ENCODE measurements at regions not wholly inside any gene's neighbourhood (a gene's known extent, or its start where the extent isn't known, plus 50 kb on each side); places are given as distances from the start of the nearest gene placed in this dataset.

DNA sequence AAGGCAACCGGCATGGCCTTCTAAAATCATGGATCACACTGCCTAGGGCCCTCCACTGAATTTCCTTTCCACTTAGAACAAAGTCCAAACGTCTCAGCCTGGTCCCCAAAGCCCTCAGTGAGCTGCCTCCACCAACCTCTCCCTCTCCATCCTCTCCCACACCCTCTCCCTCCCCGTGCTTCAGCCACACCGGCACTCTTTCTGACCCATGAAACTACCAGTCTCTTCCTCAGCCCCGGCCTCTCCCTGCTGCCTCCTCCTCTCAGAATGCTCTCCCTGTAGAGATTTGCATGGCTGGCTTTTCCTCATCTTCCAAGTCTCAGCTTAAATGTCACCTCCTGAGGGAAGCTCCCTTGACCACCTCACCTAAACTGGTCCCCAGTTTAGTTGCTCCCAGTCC, 219.0 kb upstream of the ZMIZ1 start:
- DNase-seq = no peak

DNA sequence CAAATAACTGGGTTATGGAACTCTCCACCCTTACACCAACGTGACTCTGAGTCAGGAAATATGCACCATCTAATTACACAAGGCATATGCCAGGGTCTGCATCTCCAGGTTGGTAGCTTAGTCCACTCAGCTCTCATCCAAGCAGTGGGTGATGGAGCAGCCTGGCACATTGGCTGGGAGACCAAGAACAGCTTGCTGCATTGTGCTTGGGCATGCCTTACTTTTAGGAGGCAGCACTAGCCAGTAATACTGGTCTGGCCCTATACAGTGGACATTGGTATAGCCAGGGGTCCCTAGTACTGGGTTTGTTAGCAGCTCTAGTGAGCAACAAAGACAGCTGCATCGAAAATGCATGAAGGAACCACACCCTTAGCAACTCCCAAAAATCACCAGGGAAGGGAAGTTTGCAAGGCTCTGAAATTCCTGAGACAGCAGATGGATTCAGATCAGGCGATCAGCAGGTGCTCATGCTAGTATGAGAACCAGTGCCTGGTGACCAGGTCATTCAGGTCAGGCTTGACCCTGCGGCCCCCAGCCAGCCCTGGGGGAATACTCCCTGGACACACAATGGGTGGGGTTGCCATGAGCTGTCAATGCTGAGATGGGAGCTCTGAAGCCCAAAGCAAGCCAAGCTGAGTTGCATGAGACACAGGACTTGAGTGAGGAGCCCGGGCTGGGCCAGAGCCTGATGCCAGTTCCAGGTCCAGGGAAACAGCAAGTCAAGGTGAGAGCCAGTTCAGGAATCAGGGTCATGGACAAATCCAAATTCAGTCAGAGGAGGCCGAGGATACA, 217.9 kb upstream of the ZMIZ1 start:
- no peak for DNase-seq

DNA sequence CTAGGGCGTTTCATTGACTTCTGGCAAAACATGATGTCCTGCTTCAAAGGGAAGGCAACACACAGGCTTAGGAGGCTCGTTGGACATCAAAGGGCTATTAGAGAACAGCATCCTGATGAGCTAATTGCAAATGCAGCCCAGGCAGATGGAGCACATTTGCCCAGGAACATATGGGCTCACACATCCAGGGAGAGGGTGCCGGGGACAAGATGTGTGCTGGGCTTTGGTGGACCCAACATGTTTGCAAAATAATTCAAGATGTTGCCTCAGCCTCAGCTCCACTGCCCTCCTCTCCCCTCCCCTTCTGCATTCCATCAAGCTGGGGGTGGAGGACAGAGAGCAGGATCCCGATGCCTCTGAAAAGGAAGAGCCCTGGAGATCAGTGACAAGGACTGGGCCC, 217.1 kb upstream of the ZMIZ1 start:
- no peak for DNase-seq

DNA sequence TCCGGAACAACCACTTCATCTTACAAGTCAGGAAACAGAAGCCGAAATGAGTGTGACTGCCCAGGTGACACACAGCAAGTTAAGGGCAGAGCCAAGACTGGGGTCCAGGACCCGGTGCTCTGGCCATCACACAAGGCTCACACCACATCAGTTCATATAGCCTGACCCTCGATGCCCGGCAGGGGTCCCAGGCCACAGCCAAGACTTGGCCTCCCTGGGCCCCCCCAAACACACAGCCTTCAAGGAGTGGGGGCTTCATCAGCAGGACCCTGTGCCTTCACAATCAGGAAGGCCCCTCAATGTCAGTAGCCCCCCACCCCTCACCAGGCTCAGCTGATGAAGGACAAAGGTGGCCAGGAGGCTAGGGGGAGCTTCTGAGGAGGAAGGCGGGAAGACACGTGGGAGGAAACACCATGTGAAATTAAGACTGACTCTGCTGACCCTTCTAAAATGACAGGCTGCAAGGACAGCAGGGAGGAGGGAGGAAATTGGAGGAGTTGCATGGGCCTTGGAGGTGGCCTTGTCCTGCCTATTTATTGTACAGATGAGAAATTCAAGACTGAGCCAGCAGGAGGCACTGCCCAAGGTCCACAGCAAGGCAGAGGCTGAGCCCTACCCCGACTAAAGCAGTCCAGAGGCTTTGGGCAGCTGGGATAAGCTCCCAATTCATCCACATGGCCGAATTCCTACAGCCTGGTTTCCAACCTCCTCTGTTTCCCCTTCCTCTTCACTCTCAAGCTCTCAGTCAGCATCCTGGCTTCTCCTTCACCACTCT, 216.1 kb upstream of the ZMIZ1 start:
- no peak for DNase-seq

DNA sequence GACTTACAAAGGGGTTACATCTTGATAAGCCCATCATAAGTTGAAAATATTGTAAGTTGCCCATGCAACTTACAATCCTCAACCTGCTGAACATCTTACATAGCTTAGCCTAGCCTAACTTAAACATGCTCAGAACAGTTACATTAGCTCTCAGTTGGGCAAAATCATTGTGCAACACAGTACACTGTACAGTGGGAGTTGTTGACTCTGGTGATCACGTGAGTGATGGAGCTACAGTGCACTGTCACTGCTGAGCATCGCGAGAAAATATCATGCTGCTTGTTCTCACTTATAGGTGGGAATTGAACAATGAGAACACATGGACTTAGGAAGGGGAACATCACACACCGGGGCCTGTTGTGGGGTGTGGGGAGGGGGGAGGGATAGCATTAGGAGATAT, 214.9 kb upstream of the ZMIZ1 start:
- DNase-seq = no peak

DNA sequence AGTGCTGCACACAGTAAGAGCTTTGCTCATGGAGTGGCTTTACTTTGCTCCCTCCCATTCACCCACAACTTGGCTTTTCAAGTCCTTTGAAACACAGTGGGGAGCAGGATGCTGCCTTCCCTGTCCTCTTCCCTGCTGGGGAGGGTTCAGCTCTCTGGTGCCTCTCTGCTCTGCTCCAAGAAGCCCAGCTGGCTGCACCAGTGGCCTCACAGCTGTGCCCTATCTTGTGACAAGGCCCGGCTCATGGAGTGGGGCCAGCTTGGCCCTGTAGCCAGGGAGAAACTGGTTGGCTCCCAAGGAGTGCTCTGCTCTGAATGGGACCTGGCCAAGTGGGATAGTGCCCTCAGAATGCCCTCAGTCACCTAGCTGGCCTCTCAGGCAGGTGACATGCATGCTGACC, 212.3 kb upstream of the ZMIZ1 start:
- DNase-seq = no peak

DNA sequence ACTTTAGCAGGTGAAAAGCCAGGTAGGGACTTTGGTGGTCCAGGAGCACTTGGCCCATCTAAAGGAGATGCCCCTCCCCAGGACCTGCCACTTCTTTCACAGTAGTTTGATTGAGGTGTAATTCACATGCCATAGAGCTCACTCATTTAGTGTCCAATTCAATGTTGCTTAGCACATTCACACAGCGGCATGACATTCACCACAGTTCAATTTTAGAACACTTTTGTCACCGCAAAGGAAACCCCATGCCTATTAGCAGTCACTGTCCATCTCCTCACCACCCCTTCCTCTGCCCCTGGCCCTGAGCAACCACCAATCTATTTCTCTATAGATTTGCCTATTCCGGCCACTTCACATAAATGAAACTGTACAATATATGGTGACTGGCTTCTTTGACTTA, 211.6 kb upstream of the ZMIZ1 start:
- DNase-seq = no peak

DNA sequence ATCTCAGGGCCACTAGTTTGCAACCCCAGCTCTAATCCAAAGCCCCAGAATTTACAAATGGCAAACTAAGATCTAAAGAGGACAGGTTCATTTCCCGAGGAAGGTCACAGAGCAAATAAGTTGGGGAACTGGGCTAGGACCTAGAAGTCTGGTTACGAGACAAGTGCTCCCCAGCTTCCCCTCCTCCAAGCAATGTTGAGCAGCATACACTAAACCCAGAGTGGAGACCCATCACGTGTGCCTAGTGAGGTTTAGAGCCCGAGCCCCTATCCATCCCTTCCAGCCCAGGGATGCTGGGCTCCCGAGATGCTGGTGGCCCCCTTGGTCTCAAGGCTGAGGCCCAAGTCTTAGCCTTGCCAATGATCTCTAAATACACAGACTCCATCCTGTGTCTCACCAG, 209.5 kb upstream of the ZMIZ1 start:
- DNase-seq = no peak

DNA sequence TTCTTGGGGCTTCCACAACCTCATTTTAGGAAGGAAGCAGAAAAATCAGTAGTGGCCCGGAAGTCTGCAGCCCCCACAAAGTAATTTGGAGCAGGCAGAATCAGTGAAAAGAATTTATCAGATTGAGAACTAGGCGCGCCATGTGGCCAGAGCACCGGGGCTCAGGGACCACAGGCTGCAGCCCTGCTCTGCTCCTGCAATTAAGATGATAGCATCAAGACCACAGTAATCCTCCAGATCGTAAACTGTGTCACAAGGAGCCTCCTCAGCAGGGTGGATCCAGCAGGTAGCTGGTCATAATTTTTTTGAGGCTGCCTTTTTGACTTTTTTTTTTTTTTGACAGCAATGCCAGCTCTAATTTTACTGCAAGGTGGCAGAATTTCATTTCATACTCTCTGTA, 209.0 kb upstream of the ZMIZ1 start:
- no peak for DNase-seq

DNA sequence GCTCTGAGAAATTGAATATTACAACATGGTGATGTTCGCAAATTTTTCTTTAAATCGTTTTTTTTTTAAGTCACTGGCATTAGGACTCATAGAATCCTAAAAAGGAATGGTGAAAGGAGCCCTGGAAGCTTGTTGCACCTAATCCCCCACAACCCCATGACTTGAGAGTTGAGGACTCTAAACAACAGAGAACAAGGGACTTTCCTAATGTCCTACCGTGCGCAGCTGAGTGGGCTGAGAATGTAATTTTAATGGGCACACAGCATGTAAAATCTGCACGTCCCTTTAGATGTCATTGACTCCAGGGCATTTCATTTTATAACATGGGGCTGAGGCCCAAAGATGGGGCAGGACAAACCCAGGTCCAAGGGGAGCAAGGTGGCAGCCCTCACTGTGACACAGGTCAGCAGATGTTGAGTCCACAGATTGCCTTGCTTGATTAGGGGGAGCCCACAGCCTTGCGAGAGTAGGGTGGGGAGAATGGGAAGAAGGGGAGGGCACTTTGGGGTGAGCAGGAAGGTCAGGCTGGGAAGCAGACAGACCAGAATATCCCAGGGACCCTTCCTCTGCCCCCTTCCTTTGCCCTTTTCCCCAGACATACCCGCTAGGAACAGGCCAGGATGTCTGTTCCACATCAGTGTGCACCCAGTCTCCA, 208.4 kb upstream of the ZMIZ1 start:
- DNase-seq = peak; percentile 2

DNA sequence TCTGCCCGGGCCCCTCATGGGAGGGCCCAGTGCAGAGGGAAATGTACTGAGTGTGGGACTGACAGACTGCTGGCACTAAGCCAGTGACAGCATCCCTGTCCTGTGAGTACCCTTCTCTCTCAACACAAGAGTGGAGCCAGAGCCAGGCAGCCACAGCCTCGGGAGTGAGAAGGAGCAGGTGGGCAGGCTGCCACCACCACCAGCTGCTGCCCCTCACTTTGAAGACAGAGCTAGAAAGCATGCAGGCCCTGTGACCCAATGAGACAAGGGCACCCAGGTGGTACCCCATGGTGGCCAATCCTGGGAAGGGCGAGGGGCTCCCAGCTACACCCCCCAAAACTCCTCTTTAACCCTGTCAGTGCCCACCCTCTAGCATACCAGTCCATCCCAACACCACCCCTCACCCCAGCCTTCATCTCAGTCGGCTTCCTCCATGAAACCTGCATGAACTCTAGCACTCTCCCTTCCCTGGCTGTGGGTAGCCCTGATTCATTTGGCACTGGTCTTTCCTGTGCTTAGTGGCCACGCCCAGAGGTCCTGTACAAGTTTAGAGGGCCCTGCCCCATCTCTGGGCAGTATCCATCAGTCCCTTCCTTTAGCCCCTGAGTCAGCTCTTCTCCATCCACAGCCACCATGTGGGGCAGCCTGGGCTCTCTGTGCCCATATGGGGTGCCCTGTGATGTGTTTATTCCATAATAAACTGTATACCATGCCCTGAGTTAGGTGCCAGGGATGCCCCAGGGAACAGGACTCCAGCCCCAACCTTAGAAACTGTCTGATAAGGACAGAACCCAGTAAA, 207.0 kb upstream of the ZMIZ1 start:
- peak; percentile 11 for DNase-seq

DNA sequence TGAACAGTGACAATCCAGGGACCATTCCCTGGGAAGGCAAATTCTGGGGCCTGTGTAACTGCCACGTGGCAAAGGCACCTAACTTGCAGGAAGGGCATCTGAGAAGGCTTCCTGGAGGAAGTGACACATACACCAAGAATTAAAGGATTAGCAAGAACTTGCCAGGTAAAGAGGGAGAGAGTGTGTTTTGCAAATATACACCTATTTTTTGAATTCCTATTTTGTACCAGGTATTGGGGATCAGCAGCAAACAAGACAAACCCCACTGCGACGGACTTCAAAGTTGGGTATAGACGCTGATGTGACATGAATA, 206.5 kb upstream of the ZMIZ1 start:
- DNase-seq = no peak

DNA sequence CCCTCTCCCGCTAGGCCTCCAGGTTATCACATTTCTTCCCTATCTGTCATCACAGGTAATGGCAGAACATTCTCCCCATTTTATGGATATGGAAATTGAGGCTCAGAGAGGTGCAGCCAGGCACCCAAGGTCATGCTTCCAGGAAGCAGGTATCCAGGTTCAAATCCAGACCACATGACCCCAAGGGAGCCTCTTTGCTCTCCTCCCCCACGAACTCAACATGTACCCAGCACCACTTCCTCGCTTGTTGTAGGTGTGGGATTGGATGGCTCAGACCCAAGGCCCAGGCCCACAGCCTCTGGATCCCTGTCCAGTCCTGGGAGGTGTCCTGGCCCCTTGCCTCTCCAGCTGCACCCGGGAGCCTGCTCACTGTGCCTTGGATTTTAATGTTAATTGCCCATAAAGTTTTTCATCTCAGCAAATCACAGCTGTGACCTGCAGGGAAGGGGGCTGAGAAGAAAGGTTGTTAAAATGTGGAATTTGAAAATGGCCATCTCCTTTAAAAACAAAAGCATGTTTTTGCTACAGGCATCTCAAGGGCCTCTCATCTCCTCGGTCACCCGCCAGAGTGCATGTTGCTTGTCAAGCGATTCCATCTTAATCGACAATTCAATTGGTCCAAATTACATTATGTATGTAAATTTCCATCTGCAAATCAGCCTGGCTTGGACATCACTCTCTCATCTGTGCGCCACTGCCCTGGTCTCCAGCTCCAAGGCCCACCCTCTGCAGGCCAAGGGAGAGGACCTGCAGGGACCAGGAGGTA, 205.4 kb upstream of the ZMIZ1 start:
- DNase-seq = no peak

DNA sequence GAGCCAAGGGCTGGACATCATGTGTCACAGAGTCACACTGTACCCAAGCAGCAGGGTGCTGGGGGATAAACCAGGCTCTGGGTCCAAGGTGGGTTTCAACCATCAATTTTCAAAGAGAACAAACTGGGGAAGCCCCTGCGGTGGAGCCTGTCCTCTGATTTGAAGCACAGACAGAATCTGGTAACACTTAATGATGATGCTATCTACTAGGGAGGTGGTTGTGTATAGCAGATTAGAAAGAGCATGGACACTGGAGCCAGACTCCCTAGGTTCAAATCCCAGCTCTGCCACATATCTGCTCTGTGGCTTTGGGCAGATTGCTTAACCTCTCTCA, 204.9 kb upstream of the ZMIZ1 start:
- DNase-seq = no peak

DNA sequence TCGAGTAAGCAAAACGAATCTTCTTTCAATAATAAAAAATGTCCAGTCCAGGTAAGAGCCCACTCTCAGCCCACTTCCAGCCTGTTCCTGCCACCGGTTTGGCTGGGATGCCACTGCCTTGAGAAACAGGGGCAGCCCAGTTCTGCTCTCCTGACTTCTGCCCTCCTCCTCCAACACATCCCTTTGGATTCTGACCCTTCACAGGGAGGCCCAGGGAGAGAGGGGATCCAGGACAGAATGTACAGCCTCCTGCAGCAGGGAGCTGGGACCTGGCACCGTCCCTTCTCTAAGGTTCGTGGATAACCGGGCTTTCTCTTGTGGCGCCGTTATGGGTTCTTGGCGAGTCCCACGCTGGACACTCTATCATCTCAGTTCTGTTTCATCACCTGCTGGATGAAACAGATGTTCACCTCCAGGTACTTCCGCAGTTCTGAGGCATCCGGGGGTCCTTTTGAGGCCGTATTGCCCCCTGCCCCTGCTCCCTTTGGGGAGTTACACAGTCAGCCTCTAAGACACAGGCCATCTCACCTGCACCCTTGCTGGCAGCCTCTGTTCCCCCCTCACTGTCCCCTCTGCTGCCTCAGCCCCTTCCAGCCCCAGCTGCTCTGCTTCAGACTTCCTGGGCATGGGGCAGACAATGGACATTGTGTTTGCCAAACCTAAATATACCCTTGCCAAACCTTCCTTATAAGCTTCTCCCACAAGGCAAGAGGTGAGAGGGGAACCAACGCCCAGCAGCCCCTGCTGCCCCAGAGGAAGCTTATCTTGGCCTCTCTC, 203.8 kb upstream of the ZMIZ1 start:
- DNase-seq = peak; percentile 1

DNA sequence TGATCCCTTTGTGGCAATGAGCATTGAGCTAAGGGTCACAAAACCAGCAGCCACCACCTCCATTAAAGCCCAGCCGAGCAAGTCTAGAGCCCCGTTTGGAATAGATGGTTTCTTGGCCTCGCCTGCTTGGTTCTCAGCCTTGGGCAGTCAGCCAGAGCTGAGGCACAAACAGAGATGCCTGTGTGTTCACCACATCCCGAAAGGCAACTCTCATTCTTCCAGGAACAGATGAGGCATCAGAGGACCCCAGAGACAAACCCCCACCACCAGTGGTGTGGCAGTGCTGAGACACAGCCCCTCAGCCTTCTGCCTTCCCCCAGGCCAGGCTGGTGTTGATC, 203.3 kb upstream of the ZMIZ1 start:
- DNase-seq = peak; percentile 9

DNA sequence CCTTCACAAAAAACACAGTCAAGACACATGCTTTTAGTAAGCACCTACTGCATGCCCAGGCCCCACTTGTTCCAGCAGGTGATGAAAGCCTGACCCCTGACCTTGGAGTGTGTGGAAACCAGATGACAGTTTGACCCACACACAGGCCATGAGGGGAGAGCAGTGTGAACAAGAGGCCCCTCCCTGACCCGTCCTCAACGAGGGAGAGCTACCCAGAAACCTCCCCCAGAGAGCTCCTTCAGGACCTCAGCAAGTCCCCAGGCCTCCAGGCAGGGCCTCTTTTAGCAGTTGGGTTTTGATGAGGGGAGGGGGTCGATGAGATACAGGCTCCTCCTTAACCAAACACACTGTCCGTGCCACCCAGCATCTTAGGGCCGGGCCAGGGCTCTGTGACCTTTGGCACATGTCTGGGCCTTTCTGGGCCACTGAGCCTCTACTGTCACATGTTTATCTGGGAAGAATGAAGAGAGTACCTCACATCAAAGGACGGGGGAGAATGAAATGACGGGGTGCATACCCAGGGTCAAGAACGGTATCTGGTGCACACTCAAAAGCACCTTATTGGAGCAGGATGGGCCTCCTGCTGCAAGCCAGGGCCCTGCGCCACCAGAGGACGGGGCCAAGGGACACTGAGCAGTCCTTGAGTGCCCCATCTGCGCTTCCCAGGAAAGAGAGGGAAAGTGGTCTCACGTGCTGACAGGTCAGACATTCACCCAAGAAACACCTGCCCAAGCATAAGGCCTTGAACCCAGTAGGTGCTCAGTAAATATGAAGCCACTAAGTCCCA, 202.6 kb upstream of the ZMIZ1 start:
- DNase-seq = peak; percentile 1

DNA sequence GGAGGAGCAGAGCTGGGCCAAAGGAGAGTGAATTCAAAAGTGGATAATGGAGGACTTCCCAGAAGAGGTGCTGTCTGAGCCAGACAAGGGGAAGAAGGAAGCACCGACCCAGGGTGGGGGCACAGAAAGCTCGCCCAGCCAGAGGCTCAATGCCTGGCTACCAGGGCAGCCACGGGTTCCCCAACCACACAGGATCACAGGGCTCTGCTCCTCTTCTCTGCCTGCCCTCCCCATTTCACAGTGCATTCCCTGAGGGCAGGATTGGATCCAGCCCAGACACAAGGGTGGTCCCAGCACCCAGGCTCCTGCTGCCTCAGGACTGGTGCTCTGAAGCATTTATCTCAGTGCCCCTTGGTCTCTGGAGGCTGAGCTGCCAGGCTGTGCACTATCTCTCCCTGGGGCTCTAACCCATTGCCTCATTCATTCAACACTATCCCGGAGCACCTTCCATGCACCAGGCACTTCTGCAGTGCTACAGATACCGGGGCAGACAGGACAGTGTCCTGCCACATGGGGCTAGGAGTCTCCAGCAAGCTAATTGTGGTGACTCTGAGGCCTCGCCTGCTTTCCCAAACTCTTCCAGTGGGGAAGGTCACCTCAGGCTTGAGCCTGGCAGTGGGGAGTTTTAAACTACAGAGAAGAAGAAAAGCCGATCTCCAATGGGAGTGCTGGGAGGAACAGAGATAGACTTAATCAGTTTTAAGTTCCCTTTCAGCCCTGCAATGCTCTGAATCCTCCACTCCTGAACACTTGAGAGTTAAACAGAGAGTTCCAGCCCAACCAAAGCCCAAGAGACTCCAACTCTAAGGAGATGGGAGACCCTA, 201.8 kb upstream of the ZMIZ1 start:
- peak; percentile 0 for DNase-seq

DNA sequence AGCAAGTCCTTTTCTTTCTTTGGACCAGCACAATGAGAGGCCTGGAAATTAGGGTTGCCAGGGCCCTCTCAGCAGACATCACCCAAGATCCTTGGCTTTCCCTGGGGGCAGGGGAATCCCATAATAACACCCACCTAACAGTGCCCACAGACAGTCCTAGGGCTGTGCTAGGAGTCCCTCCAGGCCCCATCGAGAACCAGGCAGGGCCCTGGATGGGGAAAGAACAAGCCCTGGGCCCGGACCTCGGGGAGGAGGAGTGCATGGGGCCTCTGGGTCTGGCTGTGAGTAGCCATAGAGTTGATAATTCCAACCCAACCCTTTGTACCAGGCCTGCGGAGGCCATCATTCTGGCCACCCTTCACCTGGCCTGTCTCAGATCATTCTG, 201.2 kb upstream of the ZMIZ1 start:
- peak; percentile 0 for DNase-seq

DNA sequence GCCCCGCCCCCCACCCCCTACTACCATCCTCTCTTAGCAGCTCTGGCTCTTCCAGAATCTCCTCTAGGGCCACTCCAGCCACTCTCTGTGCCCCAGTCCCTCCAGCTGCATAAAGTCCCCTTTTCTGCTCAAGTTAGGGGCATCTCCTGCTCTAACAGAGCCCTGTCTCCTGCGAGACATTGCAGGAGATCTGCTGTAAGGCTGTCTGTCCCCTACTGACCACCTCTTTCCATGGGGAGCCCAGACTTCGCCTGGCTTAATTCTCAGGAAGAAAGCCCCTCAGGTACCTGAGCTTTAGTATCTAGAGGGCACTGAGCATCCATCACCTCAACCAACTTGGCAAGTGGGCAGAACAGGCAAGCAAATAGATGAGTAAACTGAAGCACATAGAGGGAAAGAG, 200.7 kb upstream of the ZMIZ1 start:
- DNase-seq = peak; percentile 1
